ENCODE measurements at regions not wholly inside any gene's neighbourhood (a gene's known extent, or its start where the extent isn't known, plus 50 kb on each side); places are given as distances from the start of the nearest gene placed in this dataset.

DNA sequence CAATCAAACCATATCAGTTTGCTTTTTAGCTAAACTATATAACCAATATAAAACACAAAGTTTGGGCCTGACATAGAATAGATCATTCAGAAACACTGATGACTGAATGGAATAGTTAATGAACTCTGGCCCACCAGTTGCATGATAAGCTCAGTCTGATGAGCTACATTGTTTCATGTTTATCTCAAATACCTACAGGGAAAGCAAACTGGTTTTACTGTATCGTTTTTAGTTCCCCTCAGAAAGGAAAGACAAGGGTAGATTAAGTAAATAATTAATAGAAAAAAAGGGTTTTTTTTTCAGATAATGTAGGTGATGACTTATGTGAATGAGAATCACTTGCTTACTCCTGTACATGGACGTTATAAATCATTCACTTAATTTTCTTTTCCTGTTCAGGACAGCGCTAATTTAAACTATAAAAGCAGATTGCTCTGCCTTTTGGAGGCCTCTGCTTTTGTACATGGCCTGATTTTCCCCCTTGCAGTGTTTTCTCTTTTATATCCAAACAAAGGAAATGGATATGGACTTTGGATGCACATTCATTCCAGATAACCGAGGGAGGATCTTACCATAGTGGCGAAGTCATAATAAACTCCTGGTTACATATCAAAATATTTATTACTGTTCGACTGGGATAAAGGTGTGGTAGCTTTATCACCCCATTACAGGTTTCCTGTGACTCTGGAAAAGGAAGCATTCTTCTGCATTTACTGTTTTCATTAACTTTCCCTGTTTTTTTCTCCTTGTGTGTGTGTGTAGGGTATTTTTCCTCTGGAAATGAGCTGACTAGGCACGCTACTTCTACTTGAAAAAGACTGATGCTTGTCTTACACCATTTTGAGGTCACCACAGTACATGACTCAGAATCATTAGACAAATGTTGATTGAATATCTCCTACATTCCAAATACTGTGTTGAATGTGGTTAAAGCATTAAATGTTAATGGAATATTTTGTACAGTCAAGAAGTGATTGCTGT, 373.1 kb upstream of the HS3ST1 start:
- Histone ChIP-seq H3K9me3 (ENCODE audit: control insufficient read depth in 1 of 2, insufficient read depth in 1 of 2, low read length in 2 of 2) (no peaks in the 10 kb centered on the region), H3K27ac (ENCODE audit: low read depth in 1 of 2, low read length in 2 of 2) (no peak overlapping the region), H3K4me1 (ENCODE audit: insufficient read depth, low read length) (no peaks in the 10 kb centered on the region), H3K27me3 (ENCODE audit: control insufficient read depth in 1 of 2, insufficient read depth in 2 of 2, low read length in 2 of 2) (no peaks in the 10 kb centered on the region), H3K4me3 (ENCODE audit: low read length) (no peak overlapping the region), H3K36me3 (ENCODE audit: insufficient read depth, low read length) (no peaks in the 10 kb centered on the region)
- CTCF ChIA-PET: no interaction called here
- DNase-seq (no peak), ATAC-seq (ENCODE audit: poor library complexity) (no peak)
- intact Hi-C loops (cut with DNase I, micrococcal nuclease): no loop called here
- H3K36me3 Mint-ChIP-seq (ENCODE audit: low read depth): no peaks in the 10 kb centered on the region
- H3K27ac Mint-ChIP-seq: no peak overlapping the region
- H3K27me3 Mint-ChIP-seq: no peaks in the 10 kb centered on the region
- TF ChIP-seq, protein P1, sequence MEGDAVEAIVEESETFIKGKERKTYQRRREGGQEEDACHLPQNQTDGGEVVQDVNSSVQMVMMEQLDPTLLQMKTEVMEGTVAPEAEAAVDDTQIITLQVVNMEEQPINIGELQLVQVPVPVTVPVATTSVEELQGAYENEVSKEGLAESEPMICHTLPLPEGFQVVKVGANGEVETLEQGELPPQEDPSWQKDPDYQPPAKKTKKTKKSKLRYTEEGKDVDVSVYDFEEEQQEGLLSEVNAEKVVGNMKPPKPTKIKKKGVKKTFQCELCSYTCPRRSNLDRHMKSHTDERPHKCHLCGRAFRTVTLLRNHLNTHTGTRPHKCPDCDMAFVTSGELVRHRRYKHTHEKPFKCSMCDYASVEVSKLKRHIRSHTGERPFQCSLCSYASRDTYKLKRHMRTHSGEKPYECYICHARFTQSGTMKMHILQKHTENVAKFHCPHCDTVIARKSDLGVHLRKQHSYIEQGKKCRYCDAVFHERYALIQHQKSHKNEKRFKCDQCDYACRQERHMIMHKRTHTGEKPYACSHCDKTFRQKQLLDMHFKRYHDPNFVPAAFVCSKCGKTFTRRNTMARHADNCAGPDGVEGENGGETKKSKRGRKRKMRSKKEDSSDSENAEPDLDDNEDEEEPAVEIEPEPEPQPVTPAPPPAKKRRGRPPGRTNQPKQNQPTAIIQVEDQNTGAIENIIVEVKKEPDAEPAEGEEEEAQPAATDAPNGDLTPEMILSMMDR (IDR thresholded peaks at IDR 0.05): no peak
- POLR2A ChIA-PET: no interaction called here
- no peaks in the 10 kb centered on the region for H3K4me1 Mint-ChIP-seq (ENCODE audit: low read depth)
- H3K9me3 Mint-ChIP-seq: no peaks in the 10 kb centered on the region
- H3K4me3 Mint-ChIP-seq: no peak overlapping the region

DNA sequence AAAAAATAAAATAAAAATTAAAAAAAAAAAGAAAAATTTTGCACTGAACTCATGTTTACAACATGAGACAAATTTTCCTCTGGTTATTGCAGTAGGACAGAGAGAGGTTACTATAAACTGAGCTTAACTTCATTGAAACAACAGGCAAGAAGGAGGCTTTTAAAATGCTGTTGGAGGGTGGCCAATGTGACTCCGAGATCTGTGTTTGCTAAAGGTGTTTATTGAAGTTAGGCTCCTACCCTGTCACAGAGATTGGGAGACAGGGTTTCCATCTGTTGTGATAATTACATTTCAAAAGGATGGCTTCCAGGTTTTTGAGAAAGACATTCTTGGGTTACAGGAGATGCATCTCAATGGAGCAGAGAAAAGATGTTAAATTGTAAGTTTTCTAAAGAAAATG, 370.5 kb upstream of the HS3ST1 start:
- intact Hi-C loops (cut with DNase I, micrococcal nuclease): no loop called here
- CTCF ChIA-PET: no interaction called here
- no peak for ATAC-seq (ENCODE audit: poor library complexity)

DNA sequence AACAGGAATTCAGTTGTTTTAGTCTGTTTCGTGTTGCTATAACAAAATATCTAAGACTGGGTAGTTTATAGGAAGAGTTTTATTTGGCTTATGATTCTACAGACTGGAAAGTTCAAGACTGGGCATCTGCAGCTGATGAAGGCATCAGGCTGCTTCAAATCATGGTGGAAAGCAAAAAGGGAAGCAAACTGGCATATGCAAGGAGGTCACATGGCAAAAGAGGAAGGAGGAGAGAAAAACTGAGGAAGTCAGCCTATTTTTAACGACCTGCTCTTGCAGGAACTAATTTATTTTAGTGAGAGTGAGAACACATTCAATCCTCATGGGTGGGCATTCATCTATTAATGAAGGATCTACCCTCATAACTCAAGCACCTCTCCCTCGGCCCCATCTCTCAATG, 363.1 kb upstream of the HS3ST1 start:
- no peaks in the 10 kb centered on the region for H3K27me3 ChIP-seq (ENCODE audit: control insufficient read depth in 1 of 2, insufficient read depth in 2 of 2, low read length in 2 of 2)
- no peaks in the 10 kb centered on the region for H3K36me3 Mint-ChIP-seq (ENCODE audit: low read depth)
- H3K27ac Mint-ChIP-seq: no peak overlapping the region
- no peak for ATAC-seq (ENCODE audit: poor library complexity)
- H3K4me3 ChIP-seq (ENCODE audit: low read length): no peak overlapping the region
- no peaks in the 10 kb centered on the region for H3K4me1 Mint-ChIP-seq (ENCODE audit: low read depth)
- H3K4me3 Mint-ChIP-seq: no peak overlapping the region
- CTCF ChIA-PET: no interaction called here
- no peak for DNase-seq
- TF ChIP-seq, protein P1 (IDR thresholded peaks at IDR 0.05): no peak
- POLR2A ChIA-PET: no interaction called here
- H3K36me3 ChIP-seq (ENCODE audit: insufficient read depth, low read length): no peaks in the 10 kb centered on the region
- no peaks in the 10 kb centered on the region for H3K4me1 ChIP-seq (ENCODE audit: insufficient read depth, low read length)
- intact Hi-C loops (cut with DNase I, micrococcal nuclease): no loop called here
- H3K27ac ChIP-seq (ENCODE audit: low read depth in 1 of 2, low read length in 2 of 2): no peak overlapping the region
- H3K27me3 Mint-ChIP-seq: no peaks in the 10 kb centered on the region
- H3K9me3 ChIP-seq (ENCODE audit: control insufficient read depth in 1 of 2, insufficient read depth in 1 of 2, low read length in 2 of 2): peaks cover 0 to 5% of the 10 kb centered on the region in 2 experiments
- no peaks in the 10 kb centered on the region for H3K9me3 Mint-ChIP-seq

More for the DNA sequence above, 370.5 kb upstream of the HS3ST1 start:
- Mint-ChIP-seq H3K36me3 (ENCODE audit: low read depth) (no peaks in the 10 kb centered on the region), H3K27ac (no peak overlapping the region), H3K27me3 (no peaks in the 10 kb centered on the region), H3K4me1 (ENCODE audit: low read depth) (no peaks in the 10 kb centered on the region), H3K9me3 (no peaks in the 10 kb centered on the region), H3K4me3 (no peak overlapping the region)
- Histone ChIP-seq H3K27ac (ENCODE audit: low read depth in 1 of 2, low read length in 2 of 2) (no peak overlapping the region), H3K9me3 (ENCODE audit: control insufficient read depth in 1 of 2, insufficient read depth in 1 of 2, low read length in 2 of 2) (no peaks in the 10 kb centered on the region), H3K4me1 (ENCODE audit: insufficient read depth, low read length) (no peaks in the 10 kb centered on the region), H3K27me3 (ENCODE audit: control insufficient read depth in 1 of 2, insufficient read depth in 2 of 2, low read length in 2 of 2) (no peaks in the 10 kb centered on the region), H3K36me3 (ENCODE audit: insufficient read depth, low read length) (no peaks in the 10 kb centered on the region), H3K4me3 (ENCODE audit: low read length) (no peak overlapping the region)
- POLR2A ChIA-PET: no interaction called here
- TF ChIP-seq, protein P1 (IDR thresholded peaks at IDR 0.05): no peak
- DNase-seq: no peak
